HCT116 (cell line): ENCODE measurements at regions not wholly inside any gene's neighbourhood (a gene's known extent, or its start where the extent isn't known, plus 50 kb on each side); places are given as distances from the start of the nearest gene placed in this dataset.

Experiments used
- ATAC-seq: fragments of 200-7000 bp; cut with Tn5 transposase; 2 replicates; pipeline ENCODE4 v1.9.1; 2020; ENCODE audit warnings: mild to moderate bottlenecking, moderate library complexity
- BruUV-seq: library from RNA; stranded (reverse); fragments of 400-500 nt; replicated peaks from 2 replicates; lab custom pipeline; 2021; lab: Mats Ljungman, UMichigan
- CTCF ChIA-PET: fragments of 300-600 bp; sonication (Branson Sonifier 250); formaldehyde crosslinking; loops from one replicate; lab custom pipeline; 2021; ENCODE audit warnings: antibody characterized with exemption; lab: Charles Lee
- POLR2A ChIA-PET: fragments of 300-600, 350-600 bp; sonication (Branson Sonifier 250); formaldehyde crosslinking; loops from one replicate; lab custom pipeline; 2021; ENCODE audit warnings: antibody characterized with exemption; lab: Charles Lee
- RAD21 ChIA-PET, 2 experiments: fragments of 300-600 bp; sonication (Branson Sonifier 250); formaldehyde crosslinking; loops; one replicate each; lab custom pipeline; 2023; ENCODE audit warnings: low total read pairs in 2 of 2; ENCODE audit not compliant: uncharacterized antibody in 2 of 2, unreplicated experiment in 2 of 2, low non-redundant PET in 1 of 2; lab: Charles Lee
- DNase-seq: peaks from one replicate; pipeline ENCODE4 v3.0.0-alpha.2; 2010; ENCODE audit warnings: low read depth, low spot score
- H2AFZ ChIP-seq: fragments of 200-600 bp; shearing (Covaris generic), sonication (generic); 2 replicates; pipeline ENCODE4 v1.6.1; 2017; ENCODE audit warnings: low read depth, mixed run types, mixed read lengths, antibody characterized with exemption, low read length; ENCODE audit not compliant: poor library complexity, severe bottlenecking
- H3K27ac ChIP-seq: 2 replicates; pipeline ENCODE4 v1.5.1; 2012; ENCODE audit warnings: low read depth, low read length
- H3K27me3 ChIP-seq: fragments of 200-600 bp; sonication (generic); 2 replicates; pipeline ENCODE4 v1.6.1; 2016; ENCODE audit warnings: mixed run types, low read length, mixed read lengths; ENCODE audit not compliant: insufficient read depth
- H3K36me3 ChIP-seq, 2 experiments: fragments of 200-500 bp in 1 of 2; fragments of 200-600 bp in 1 of 2; sonication (Bioruptor generic) in 1 of 2; sonication (generic) in 1 of 2; 2 replicates each; pipeline versions ENCODE4 v1.5.1 to v1.6.1; 2014 to 2016; ENCODE audit warnings: low read length in 2 of 2, inconsistent platforms in 1 of 2, mixed read lengths in 1 of 2, mixed run types in 1 of 2; ENCODE audit not compliant: insufficient read depth in 2 of 2, control insufficient read depth in 1 of 2
- H3K4me1 ChIP-seq, 2 experiments: fragments of 200-600 bp in 1 of 2; sonication (generic) in 1 of 2; 2 replicates each; pipeline versions ENCODE4 v1.5.1 to v1.6.1; 2012 to 2017; ENCODE audit warnings: low read length in 2 of 2, inconsistent platforms in 1 of 2, mild to moderate bottlenecking in 1 of 2, mixed read lengths in 1 of 2, mixed run types in 1 of 2, moderate library complexity in 1 of 2; ENCODE audit not compliant: insufficient read depth in 2 of 2, control insufficient read depth in 1 of 2
- H3K4me2 ChIP-seq: fragments of 200-600 bp; sonication (generic); 2 replicates; pipeline ENCODE4 v1.6.1; 2017; ENCODE audit warnings: mixed run types, low read length, mixed read lengths
- H3K4me3 ChIP-seq, 2 experiments: fragments of 200-600 bp in 1 of 2; sonication (generic) in 1 of 2; replicated peaks in 1 of 2; 2 replicates each; pipeline ENCODE4 v1.5.1; 2011 to 2016; ENCODE audit warnings: low read length in 2 of 2, control low read depth in 1 of 2, low read depth in 1 of 2, mild to moderate bottlenecking in 1 of 2, mixed read lengths in 1 of 2, mixed run types in 1 of 2
- H3K79me2 ChIP-seq: fragments of 200-600 bp; sonication (generic); 2 replicates; pipeline ENCODE4 v1.6.1; 2017; ENCODE audit warnings: mild to moderate bottlenecking, mixed run types, low read length, moderate library complexity, mixed read lengths; ENCODE audit not compliant: insufficient read depth
- H3K9ac ChIP-seq: fragments of 200-600 bp; sonication (generic); 2 replicates; pipeline ENCODE4 v1.6.1; 2016; ENCODE audit warnings: low read length, mixed read lengths
- H3K9me2 ChIP-seq: fragments of 200-600 bp; sonication (generic), shearing (Covaris generic); 2 replicates; pipeline ENCODE4 v1.6.1; 2017; ENCODE audit warnings: mixed run types, mild to moderate bottlenecking, moderate library complexity; ENCODE audit not compliant: insufficient read depth
- H3K9me3 ChIP-seq, 2 experiments: fragments of 200-500 bp in 1 of 2; fragments of 200-600 bp in 1 of 2; sonication (Bioruptor generic) in 1 of 2; sonication (generic) in 1 of 2; 2 replicates each; pipeline ENCODE4 v1.6.1; 2014 to 2017; ENCODE audit warnings: low read length in 2 of 2, mixed read lengths in 2 of 2, inconsistent platforms in 1 of 2, low read depth in 1 of 2, mild to moderate bottlenecking in 1 of 2, mixed run types in 1 of 2, moderate library complexity in 1 of 2; ENCODE audit not compliant: control insufficient read depth in 1 of 2, insufficient read depth in 1 of 2
- H4K20me1 ChIP-seq: fragments of 200-600 bp; sonication (generic), shearing (Covaris generic); 2 replicates; pipeline ENCODE4 v1.6.1; 2017; ENCODE audit warnings: mixed run types, mild to moderate bottlenecking, moderate library complexity; ENCODE audit not compliant: insufficient read depth
- CEBPB ChIP-seq: IDR thresholded peaks from 2 replicates; pipeline ENCODE4 v1.6.1; 2012; ENCODE audit warnings: low read depth
- ELF1 ChIP-seq: IDR thresholded peaks from 2 replicates; pipeline ENCODE4 v1.6.1; 2012; ENCODE audit warnings: low read depth, borderline replicate concordance
- EZH2 ChIP-seq: fragments of 200-600 bp; sonication (generic); IDR thresholded peaks from 2 replicates; pipeline ENCODE4 v1.6.1; 2017; ENCODE audit warnings: antibody characterized with exemption, mixed run types
- EZH2phosphoT487 ChIP-seq: fragments of 200-600 bp; IDR thresholded peaks from 2 replicates; pipeline ENCODE4 v1.6.1; 2018; ENCODE audit warnings: antibody characterized with exemption, borderline replicate concordance
- FOSL1 ChIP-seq: IDR thresholded peaks from 2 replicates; pipeline ENCODE4 v1.6.1; 2012; ENCODE audit warnings: low read depth
- JUND ChIP-seq: IDR thresholded peaks from 2 replicates; pipeline ENCODE4 v1.6.1; 2012
- MAX ChIP-seq: IDR thresholded peaks from 2 replicates; pipeline ENCODE4 v1.6.1; 2012
- POLR2A ChIP-seq: IDR thresholded peaks from 2 replicates; pipeline ENCODE4 v1.7.0; 2011; ENCODE audit warnings: borderline replicate concordance; ENCODE audit not compliant: insufficient read depth, insufficient read length; ENCODE audit errors: extremely low read depth
- POLR2AphosphoS5 ChIP-seq: IDR thresholded peaks from 2 replicates; pipeline ENCODE4 v1.6.1; 2011; ENCODE audit warnings: mild to moderate bottlenecking, low read depth, low read length, moderate library complexity
- RAD21 ChIP-seq: IDR thresholded peaks from 2 replicates; pipeline ENCODE4 v1.6.1; 2012; ENCODE audit warnings: low read depth, mild to moderate bottlenecking
- SIN3A ChIP-seq: IDR thresholded peaks from 2 replicates; pipeline ENCODE4 v1.6.1; 2012; ENCODE audit warnings: low read depth
- SP1 ChIP-seq: IDR thresholded peaks from 2 replicates; pipeline ENCODE4 v1.6.1; 2012; ENCODE audit warnings: low read depth
- SRF ChIP-seq: IDR thresholded peaks from 2 replicates; pipeline ENCODE4 v1.6.1; 2012; ENCODE audit warnings: low read depth
- TCF7L2 ChIP-seq: IDR thresholded peaks from 2 replicates; pipeline ENCODE4 v1.7.0; 2011; ENCODE audit warnings: borderline replicate concordance, inconsistent platforms; ENCODE audit not compliant: insufficient read depth, insufficient read length; ENCODE audit errors: extremely low read depth
- YY1 ChIP-seq: IDR thresholded peaks from 2 replicates; pipeline ENCODE4 v1.6.1; 2011; ENCODE audit warnings: low read length, low read depth, moderate library complexity, mild to moderate bottlenecking; ENCODE audit not compliant: insufficient replicate concordance; ENCODE audit errors: extremely low read depth
- ZFX ChIP-seq: fragments of 450-650 bp; IDR thresholded peaks from 2 replicates; pipeline ENCODE4 v1.6.1; 2017
- ZNF274 ChIP-seq: fragments of 200-500 bp; sonication (Bioruptor generic); IDR thresholded peaks from 2 replicates; pipeline ENCODE4 v1.6.1; 2014; ENCODE audit warnings: mild to moderate bottlenecking, low read depth, low read length, inconsistent platforms
- intact Hi-C: fragments of 100-400 bp; cut with micrococcal nuclease; formaldehyde crosslinking; loops from 2 replicates; pipeline ENCODE4 v1.10.0; 2022
- TF ChIP-seq, protein P1 (sequence below): IDR thresholded peaks from 2 replicates; pipeline ENCODE4 v1.6.1; 2012; ENCODE audit warnings: low read depth
- TF ChIP-seq, protein P2 (sequence below), 3 experiments: fragments of 200-600 bp in 1 of 3; sonication (generic) in 1 of 3; IDR thresholded peaks in 2 of 3; conservative IDR thresholded peaks in 1 of 3; 2 replicates each; pipeline ENCODE4 v1.5.1; 2012 to 2017; ENCODE audit warnings: low read depth in 2 of 3, low read length in 2 of 3, antibody characterized with exemption in 1 of 3, borderline replicate concordance in 1 of 3, control low read depth in 1 of 3, mild to moderate bottlenecking in 1 of 3, mixed read lengths in 1 of 3, mixed run types in 1 of 3, moderate library complexity in 1 of 3; ENCODE audit not compliant: insufficient read depth in 1 of 3
- TF ChIP-seq, protein P3 (sequence below): IDR thresholded peaks from 2 replicates; pipeline ENCODE4 v1.6.1; 2011; ENCODE audit warnings: mild to moderate bottlenecking, low read length, moderate library complexity; ENCODE audit not compliant: insufficient replicate concordance; ENCODE audit errors: extremely low read depth

DNA sequence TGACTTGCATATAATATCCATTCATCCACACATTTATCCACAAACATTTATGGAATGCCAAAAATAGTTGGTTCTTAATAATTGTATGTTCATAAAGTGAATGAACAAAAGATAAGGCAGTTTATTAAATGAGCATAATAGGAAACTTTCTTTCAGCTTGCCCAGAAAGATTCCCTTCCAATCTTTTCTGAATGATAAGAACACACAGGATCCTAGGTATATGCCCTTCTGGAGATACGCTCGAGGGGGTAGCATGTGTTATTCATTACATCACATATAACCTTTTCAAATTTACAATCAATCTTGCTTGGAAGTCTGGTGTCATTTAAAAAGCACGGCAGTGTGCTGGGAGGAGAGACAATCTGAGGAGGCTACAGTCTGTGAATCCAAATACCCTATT lies 80.4 kb upstream of the PDK4 start:
- Histone ChIP-seq H3K36me3 (no peaks in the 10 kb centered on the region), H3K9me3 (no peaks in the 10 kb centered on the region), H2AFZ (no peak overlapping the region), H3K4me1 (no peaks in the 10 kb centered on the region), H3K4me2 (no peak overlapping the region), H4K20me1 (no peaks in the 10 kb centered on the region), H3K79me2 (no peaks in the 10 kb centered on the region), H3K27me3 (no peaks in the 10 kb centered on the region), H3K4me3 (no peak overlapping the region), H3K27ac (no peak overlapping the region), H3K9me2 (no peaks in the 10 kb centered on the region), H3K9ac (no peak overlapping the region)
- no TSS peak for BruUV-seq
- intact Hi-C loops, result no loop called here
- ChIA-PET RAD21 (no interaction called here), POLR2A (no interaction called here), CTCF (no interaction called here)
- ATAC-seq (no peak), DNase-seq (no peak)
- TF ChIP-seq EZH2phosphoT487 (no peak), EZH2 (no peak), POLR2AphosphoS5 (no peak), YY1 (no peak), ZNF274 (no peak), ZFX (no peak), RAD21 (no peak), POLR2A (no peak), JUND (no peak), SIN3A (no peak), SP1 (no peak), TCF7L2 (no peak), ELF1 (no peak), SRF (no peak), MAX (no peak), CEBPB (no peak), FOSL1 (no peak)
- TF ChIP-seq, protein P1, sequence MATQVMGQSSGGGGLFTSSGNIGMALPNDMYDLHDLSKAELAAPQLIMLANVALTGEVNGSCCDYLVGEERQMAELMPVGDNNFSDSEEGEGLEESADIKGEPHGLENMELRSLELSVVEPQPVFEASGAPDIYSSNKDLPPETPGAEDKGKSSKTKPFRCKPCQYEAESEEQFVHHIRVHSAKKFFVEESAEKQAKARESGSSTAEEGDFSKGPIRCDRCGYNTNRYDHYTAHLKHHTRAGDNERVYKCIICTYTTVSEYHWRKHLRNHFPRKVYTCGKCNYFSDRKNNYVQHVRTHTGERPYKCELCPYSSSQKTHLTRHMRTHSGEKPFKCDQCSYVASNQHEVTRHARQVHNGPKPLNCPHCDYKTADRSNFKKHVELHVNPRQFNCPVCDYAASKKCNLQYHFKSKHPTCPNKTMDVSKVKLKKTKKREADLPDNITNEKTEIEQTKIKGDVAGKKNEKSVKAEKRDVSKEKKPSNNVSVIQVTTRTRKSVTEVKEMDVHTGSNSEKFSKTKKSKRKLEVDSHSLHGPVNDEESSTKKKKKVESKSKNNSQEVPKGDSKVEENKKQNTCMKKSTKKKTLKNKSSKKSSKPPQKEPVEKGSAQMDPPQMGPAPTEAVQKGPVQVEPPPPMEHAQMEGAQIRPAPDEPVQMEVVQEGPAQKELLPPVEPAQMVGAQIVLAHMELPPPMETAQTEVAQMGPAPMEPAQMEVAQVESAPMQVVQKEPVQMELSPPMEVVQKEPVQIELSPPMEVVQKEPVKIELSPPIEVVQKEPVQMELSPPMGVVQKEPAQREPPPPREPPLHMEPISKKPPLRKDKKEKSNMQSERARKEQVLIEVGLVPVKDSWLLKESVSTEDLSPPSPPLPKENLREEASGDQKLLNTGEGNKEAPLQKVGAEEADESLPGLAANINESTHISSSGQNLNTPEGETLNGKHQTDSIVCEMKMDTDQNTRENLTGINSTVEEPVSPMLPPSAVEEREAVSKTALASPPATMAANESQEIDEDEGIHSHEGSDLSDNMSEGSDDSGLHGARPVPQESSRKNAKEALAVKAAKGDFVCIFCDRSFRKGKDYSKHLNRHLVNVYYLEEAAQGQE, result no peak
- TF ChIP-seq, protein P2, sequence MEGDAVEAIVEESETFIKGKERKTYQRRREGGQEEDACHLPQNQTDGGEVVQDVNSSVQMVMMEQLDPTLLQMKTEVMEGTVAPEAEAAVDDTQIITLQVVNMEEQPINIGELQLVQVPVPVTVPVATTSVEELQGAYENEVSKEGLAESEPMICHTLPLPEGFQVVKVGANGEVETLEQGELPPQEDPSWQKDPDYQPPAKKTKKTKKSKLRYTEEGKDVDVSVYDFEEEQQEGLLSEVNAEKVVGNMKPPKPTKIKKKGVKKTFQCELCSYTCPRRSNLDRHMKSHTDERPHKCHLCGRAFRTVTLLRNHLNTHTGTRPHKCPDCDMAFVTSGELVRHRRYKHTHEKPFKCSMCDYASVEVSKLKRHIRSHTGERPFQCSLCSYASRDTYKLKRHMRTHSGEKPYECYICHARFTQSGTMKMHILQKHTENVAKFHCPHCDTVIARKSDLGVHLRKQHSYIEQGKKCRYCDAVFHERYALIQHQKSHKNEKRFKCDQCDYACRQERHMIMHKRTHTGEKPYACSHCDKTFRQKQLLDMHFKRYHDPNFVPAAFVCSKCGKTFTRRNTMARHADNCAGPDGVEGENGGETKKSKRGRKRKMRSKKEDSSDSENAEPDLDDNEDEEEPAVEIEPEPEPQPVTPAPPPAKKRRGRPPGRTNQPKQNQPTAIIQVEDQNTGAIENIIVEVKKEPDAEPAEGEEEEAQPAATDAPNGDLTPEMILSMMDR (IDR thresholded peaks at IDR 0.05 in 2 of 3, conservative IDR thresholded peaks at IDR 0.05 in 1 of 3; ENCODE audit: borderline replicate concordance in 1 of 3, insufficient read depth in 1 of 3, low read depth in 2 of 3, low read length in 2 of 3), result no peak
- TF ChIP-seq, protein P3, sequence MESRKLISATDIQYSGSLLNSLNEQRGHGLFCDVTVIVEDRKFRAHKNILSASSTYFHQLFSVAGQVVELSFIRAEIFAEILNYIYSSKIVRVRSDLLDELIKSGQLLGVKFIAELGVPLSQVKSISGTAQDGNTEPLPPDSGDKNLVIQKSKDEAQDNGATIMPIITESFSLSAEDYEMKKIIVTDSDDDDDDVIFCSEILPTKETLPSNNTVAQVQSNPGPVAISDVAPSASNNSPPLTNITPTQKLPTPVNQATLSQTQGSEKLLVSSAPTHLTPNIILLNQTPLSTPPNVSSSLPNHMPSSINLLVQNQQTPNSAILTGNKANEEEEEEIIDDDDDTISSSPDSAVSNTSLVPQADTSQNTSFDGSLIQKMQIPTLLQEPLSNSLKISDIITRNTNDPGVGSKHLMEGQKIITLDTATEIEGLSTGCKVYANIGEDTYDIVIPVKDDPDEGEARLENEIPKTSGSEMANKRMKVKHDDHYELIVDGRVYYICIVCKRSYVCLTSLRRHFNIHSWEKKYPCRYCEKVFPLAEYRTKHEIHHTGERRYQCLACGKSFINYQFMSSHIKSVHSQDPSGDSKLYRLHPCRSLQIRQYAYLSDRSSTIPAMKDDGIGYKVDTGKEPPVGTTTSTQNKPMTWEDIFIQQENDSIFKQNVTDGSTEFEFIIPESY, result no peak
